Astrocyte of the spinal cord (primary cell): ENCODE measurements at regions not wholly inside any gene's neighbourhood (a gene's known extent, or its start where the extent isn't known, plus 50 kb on each side); places are given as distances from the start of the nearest gene placed in this dataset.
A peak's percentile ranks its signal among the peaks of the same experiment; 100 is the strongest.

Source experiments
- DNase-seq: peaks from one replicate; pipeline ENCODE4 v3.0.0; 2011; ENCODE audit warnings: low read depth, low spot score
- H3K4me3 ChIP-seq: 2 replicates; pipeline ENCODE4 v1.5.1; 2011; ENCODE audit warnings: low read depth, mild to moderate bottlenecking, low read length, moderate library complexity
- CTCF ChIP-seq: IDR thresholded peaks from 2 replicates; pipeline ENCODE4 v1.5.1; 2012; ENCODE audit warnings: low read depth, mild to moderate bottlenecking, low read length, inconsistent platforms
- in situ Hi-C: cut with HindIII; loops from 2 replicates; pipeline ENCODE4 v1.10.0; 2017; ENCODE audit warnings: low sequenced_read_pairs

- in situ Hi-C loops, result no loop called here
- DNase-seq, result no peak
- H3K4me3 ChIP-seq, result no peak overlapping the region
- no peak for TF ChIP-seq CTCF
Measured at GRCh38 chr1:68370101-68370915, 79.4 kb downstream of the RPE65 start.

GRCh38 chr1:68366572-68366971, 83.2 kb downstream of the RPE65 start:
- TF ChIP-seq CTCF, result no peak
- in situ Hi-C loops, result no loop called here
- H3K4me3 ChIP-seq, result no peak overlapping the region
- DNase-seq, result no peak

- in situ Hi-C loops, result no loop called here
- TF ChIP-seq CTCF, result no peak
- no peak for DNase-seq
- no peak overlapping the region for H3K4me3 ChIP-seq
Measured at GRCh38 chr1:68365709-68366382, 83.9 kb downstream of the RPE65 start.

- TF ChIP-seq CTCF, result no peak
- no peak overlapping the region for H3K4me3 ChIP-seq
- no peak for DNase-seq
- in situ Hi-C loops, result no loop called here
Measured at GRCh38 chr1:68363339-68363738, 86.4 kb downstream of the RPE65 start.

GRCh38 chr1:68361346-68361910, 88.3 kb downstream of the RPE65 start:
- peak; percentile 17 for DNase-seq
- no peak for TF ChIP-seq CTCF
- in situ Hi-C loops, result no loop called here
- H3K4me3 ChIP-seq, result no peak overlapping the region

- TF ChIP-seq CTCF, result no peak
- no peak for DNase-seq
- in situ Hi-C loops, result no loop called here
Measured at GRCh38 chr1:68359045-68359444, 90.7 kb downstream of the RPE65 start.

More at GRCh38 chr1:68359045-68359444, 90.7 kb downstream of the RPE65 start:
- no peak overlapping the region for H3K4me3 ChIP-seq
